Right renal cortex interstitium (tissue), 3 donors: ENCODE measurements at regions not wholly inside any gene's neighbourhood (a gene's known extent, or its start where the extent isn't known, plus 50 kb on each side); places are given as distances from the start of the nearest gene placed in this dataset.
"Not testable (repeated sequence)": the region's sequence is repeated elsewhere in the genome, so short reads cannot be mapped to it uniquely, and the experiment has no call there.

Experiments
- DNase-seq, 3 donors: peaks; one replicate each; pipeline ENCODE4 v3.0.0-alpha.2; 2013; ENCODE audit warnings: low read depth in 3 of 3, low spot score in 2 of 3

- no peak for DNase-seq
Measured at GRCh38 chr2:137879121-137879520, 85.2 kb upstream of the HNMT start.

GRCh38 chr2:137881711-137882110, 82.6 kb upstream of the HNMT start:
- DNase-seq = no peak

GRCh38 chr2:137886083-137886831, 78.0 kb upstream of the HNMT start:
- no peak for DNase-seq

GRCh38 chr2:137888845-137889244, 75.4 kb upstream of the HNMT start:
- no peak for DNase-seq

- DNase-seq = no peak
Measured at GRCh38 chr2:137892739-137893138, 71.5 kb upstream of the HNMT start.

GRCh38 chr2:137893145-137893544, 71.1 kb upstream of the HNMT start:
- DNase-seq = no peak

- DNase-seq = no peak
Measured at GRCh38 chr2:137896467-137896866, 67.8 kb upstream of the HNMT start.

GRCh38 chr2:137897082-137897481, 67.2 kb upstream of the HNMT start:
- no peak for DNase-seq

- DNase-seq = no peak
Measured at GRCh38 chr2:137900421-137901141, 63.7 kb upstream of the HNMT start.

GRCh38 chr2:137910641-137911040, 53.6 kb upstream of the HNMT start:
- no peak for DNase-seq

- DNase-seq = no peak
Measured at GRCh38 chr2:137912371-137912770, 51.9 kb upstream of the HNMT start.

GRCh38 chr2:137913169-137913568, 51.1 kb upstream of the HNMT start:
- no peak for DNase-seq

- not testable (repeated sequence) for DNase-seq
Measured at GRCh38 chr2:137913648-137914047, 50.6 kb upstream of the HNMT start.
